ENCODE measurements at regions not wholly inside any gene's neighbourhood (a gene's known extent, or its start where the extent isn't known, plus 50 kb on each side); places are given as distances from the start of the nearest gene placed in this dataset.

DNA sequence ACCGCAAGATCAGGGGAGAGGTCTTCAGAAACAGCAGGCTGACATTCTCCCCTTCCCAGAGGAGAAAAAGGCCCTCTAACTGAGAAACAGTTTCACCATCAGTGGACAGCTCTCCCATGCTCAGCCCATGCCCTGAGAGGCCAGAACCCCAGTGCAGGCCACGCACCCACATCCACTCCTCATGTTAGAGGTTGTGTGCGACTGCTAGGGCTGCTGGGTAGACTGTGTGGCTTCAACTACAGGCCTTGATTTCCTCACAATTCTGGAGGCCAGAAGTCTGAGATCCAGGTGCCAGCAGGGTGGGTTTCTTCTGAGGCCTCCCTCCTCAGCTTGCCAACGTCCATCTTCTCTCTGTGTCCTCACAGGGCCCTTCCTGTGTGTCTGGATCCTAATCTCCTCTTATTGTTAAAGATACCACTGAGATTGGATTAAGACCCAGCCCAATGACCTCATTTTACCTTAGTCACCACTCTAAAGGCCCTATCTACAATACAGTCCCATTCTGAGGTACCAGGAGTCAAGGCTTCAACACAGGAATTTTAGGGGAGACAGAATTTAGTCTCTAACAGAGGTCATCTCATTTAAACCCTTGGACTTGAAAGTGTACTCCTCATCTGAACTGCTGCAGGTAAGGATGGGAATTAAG lies 67.7 kb upstream of the CD93 start (continued):
- TF ChIP-seq, protein P1, sequence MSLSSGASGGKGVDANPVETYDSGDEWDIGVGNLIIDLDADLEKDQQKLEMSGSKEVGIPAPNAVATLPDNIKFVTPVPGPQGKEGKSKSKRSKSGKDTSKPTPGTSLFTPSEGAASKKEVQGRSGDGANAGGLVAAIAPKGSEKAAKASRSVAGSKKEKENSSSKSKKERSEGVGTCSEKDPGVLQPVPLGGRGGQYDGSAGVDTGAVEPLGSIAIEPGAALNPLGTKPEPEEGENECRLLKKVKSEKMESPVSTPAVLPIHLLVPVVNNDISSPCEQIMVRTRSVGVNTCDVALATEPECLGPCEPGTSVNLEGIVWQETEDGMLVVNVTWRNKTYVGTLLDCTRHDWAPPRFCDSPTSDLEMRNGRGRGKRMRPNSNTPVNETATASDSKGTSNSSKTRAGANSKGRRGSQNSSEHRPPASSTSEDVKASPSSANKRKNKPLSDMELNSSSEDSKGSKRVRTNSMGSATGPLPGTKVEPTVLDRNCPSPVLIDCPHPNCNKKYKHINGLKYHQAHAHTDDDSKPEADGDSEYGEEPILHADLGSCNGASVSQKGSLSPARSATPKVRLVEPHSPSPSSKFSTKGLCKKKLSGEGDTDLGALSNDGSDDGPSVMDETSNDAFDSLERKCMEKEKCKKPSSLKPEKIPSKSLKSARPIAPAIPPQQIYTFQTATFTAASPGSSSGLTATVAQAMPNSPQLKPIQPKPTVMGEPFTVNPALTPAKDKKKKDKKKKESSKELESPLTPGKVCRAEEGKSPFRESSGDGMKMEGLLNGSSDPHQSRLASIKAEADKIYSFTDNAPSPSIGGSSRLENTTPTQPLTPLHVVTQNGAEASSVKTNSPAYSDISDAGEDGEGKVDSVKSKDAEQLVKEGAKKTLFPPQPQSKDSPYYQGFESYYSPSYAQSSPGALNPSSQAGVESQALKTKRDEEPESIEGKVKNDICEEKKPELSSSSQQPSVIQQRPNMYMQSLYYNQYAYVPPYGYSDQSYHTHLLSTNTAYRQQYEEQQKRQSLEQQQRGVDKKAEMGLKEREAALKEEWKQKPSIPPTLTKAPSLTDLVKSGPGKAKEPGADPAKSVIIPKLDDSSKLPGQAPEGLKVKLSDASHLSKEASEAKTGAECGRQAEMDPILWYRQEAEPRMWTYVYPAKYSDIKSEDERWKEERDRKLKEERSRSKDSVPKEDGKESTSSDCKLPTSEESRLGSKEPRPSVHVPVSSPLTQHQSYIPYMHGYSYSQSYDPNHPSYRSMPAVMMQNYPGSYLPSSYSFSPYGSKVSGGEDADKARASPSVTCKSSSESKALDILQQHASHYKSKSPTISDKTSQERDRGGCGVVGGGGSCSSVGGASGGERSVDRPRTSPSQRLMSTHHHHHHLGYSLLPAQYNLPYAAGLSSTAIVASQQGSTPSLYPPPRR (CRISPR knock-in tag; IDR thresholded peaks at IDR 0.05; ENCODE audit: borderline replicate concordance): no peak
- no peak; the same call in 1 of the 2 replicates for TF ChIP-seq MAFF (IDR thresholded peaks at IDR 0.05; ENCODE audit: low read length)
- no peak for TF ChIP-seq ZNF511 (CRISPR knock-in tag; IDR thresholded peaks at IDR 0.05)
- no peak for TF ChIP-seq ZNF699 (CRISPR knock-in tag; IDR thresholded peaks at IDR 0.05; ENCODE audit: insufficient replicate concordance)
- TF ChIP-seq FOS (IDR thresholded peaks at IDR 0.05; ENCODE audit: extremely low read depth, insufficient read length): no peak
- TF ChIP-seq EWSR1 (IDR thresholded peaks at IDR 0.05; ENCODE audit: borderline replicate concordance, low read depth, partially characterized antibody): no peak
- TF ChIP-seq, protein P2, sequence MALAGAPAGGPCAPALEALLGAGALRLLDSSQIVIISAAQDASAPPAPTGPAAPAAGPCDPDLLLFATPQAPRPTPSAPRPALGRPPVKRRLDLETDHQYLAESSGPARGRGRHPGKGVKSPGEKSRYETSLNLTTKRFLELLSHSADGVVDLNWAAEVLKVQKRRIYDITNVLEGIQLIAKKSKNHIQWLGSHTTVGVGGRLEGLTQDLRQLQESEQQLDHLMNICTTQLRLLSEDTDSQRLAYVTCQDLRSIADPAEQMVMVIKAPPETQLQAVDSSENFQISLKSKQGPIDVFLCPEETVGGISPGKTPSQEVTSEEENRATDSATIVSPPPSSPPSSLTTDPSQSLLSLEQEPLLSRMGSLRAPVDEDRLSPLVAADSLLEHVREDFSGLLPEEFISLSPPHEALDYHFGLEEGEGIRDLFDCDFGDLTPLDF (CRISPR knock-in tag; IDR thresholded peaks at IDR 0.05): no peak
- no peak for TF ChIP-seq BCOR (IDR thresholded peaks at IDR 0.05)
- no peak for TF ChIP-seq ARHGAP35 (IDR thresholded peaks at IDR 0.05; ENCODE audit: partially characterized antibody)
- TF ChIP-seq ATF3 (IDR thresholded peaks at IDR 0.05): peak; percentile 49
- TF ChIP-seq ATF3 (CRISPR knock-in tag; conservative IDR thresholded peaks at IDR 0.05): no peak
- TF ChIP-seq HMG20A (CRISPR knock-in tag; conservative IDR thresholded peaks at IDR 0.05): no peak
- TF ChIP-seq POLR2G (IDR thresholded peaks at IDR 0.05; ENCODE audit: low read depth, low read length): no peak
- no peak for TF ChIP-seq CBFB (CRISPR knock-in tag; IDR thresholded peaks at IDR 0.05)
- no peak for TF ChIP-seq POLR3G (IDR thresholded peaks at IDR 0.05; ENCODE audit: extremely low read depth, insufficient read length, insufficient replicate concordance)
- no peak for TF ChIP-seq ZNF583 (CRISPR knock-in tag; IDR thresholded peaks at IDR 0.05)
- TF ChIP-seq, protein P3, sequence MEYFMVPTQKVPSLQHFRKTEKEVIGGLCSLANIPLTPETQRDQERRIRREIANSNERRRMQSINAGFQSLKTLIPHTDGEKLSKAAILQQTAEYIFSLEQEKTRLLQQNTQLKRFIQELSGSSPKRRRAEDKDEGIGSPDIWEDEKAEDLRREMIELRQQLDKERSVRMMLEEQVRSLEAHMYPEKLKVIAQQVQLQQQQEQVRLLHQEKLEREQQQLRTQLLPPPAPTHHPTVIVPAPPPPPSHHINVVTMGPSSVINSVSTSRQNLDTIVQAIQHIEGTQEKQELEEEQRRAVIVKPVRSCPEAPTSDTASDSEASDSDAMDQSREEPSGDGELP (CRISPR knock-in tag; IDR thresholded peaks at IDR 0.05; ENCODE audit: borderline replicate concordance): no peak
- TF ChIP-seq, protein P4, sequence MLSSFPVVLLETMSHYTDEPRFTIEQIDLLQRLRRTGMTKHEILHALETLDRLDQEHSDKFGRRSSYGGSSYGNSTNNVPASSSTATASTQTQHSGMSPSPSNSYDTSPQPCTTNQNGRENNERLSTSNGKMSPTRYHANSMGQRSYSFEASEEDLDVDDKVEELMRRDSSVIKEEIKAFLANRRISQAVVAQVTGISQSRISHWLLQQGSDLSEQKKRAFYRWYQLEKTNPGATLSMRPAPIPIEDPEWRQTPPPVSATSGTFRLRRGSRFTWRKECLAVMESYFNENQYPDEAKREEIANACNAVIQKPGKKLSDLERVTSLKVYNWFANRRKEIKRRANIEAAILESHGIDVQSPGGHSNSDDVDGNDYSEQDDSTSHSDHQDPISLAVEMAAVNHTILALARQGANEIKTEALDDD (IDR thresholded peaks at IDR 0.05): no peak
- no peak for TF ChIP-seq ZNF347 (CRISPR knock-in tag; IDR thresholded peaks at IDR 0.05; ENCODE audit: low read depth)
